ENCODE measurements at regions not wholly inside any gene's neighbourhood (a gene's known extent, or its start where the extent isn't known, plus 50 kb on each side); places are given as distances from the start of the nearest gene placed in this dataset.
"Not testable (repeated sequence)": the region's sequence is repeated elsewhere in the genome, so short reads cannot be mapped to it uniquely, and the experiment has no call there.

DNA sequence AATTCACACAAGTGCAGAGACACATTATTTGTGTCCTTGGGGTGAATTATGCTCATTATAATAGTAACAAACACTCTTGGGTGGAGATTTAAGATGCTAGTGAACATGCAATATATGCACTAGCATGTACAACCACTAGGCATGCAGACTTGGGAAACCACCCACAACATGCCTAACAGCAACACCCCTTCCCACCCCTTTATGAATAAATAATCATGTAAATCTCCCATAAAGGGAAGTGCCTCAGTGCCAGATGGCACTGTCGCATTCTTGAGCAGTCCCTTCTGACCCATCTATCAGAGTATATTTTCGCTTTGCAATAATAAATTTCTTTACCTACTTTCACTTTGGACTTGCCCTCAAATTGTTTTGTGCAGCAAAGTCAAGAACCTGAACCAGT lies 1362.2 kb downstream of the OLFM4 start:
- Histone ChIP-seq H3K4me1 (replicated peaks in 1 of 2) (no peaks in the 10 kb centered on the region), H3K4me3 (no peak overlapping the region), H3K27ac (no peak overlapping the region)
- WGBS, 10 experiments, result 21 to 93% (median 78%) methylated on average over 2 of the region's 2 CpGs; no CpG with 5 or more reads in 4 of the 10 experiments
- ATAC-seq (replicated peaks in 6 of 8), result peak in 1 of 8 experiments; percentile 83
- in situ Hi-C loops (cut with MboI; ENCODE audit: low pct_unique_long_range_greater_than_20kb in 2 of 9, low sequenced_read_pairs in 9 of 9, unreplicated experiment in 9 of 9), result no loop called here

DNA sequence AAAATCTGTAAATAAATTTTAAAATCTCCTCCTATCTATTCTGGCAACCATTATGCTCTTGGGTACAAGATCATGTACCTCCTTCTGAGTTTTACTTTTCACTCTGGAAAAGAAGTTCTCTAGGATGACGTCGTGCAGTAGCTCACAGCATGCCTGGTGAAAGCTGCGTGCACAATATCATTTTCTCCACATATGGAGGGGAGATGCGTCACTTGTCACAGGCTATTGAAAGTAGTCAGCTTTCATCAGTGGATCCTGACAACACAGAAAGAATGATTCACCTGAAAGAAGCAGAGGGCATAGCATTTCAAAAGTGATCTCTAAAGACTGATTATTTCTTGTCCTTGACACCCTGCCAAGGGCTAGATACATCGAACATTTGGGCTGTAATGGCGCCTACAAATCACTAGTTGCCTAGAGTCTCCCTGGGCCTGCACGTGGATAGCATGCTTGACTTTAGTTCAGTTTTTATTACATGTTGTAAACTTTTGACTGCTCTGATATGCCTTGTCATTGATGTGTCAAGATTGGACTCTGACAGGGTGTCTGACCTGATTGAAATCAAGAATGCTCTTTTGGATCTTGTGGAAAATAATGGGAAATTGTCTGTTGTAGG lies 1365.6 kb downstream of the OLFM4 start:
- in situ Hi-C loops (cut with MboI; ENCODE audit: low pct_unique_long_range_greater_than_20kb in 2 of 9, low sequenced_read_pairs in 9 of 9, unreplicated experiment in 9 of 9), result no loop called here
- H3K27ac ChIP-seq, result no peak overlapping the region
- ATAC-seq (replicated peaks in 6 of 8), result peak in 5 of 8 experiments; percentile 46 to 75 (median 62)
- H3K4me1 ChIP-seq (replicated peaks in 1 of 2), result no peaks in the 10 kb centered on the region
- 0 to 89% (median 52%) methylated on average over 1 to 7 of the region's 7 CpGs for WGBS, 10 experiments
- no peak overlapping the region for H3K4me3 ChIP-seq

DNA sequence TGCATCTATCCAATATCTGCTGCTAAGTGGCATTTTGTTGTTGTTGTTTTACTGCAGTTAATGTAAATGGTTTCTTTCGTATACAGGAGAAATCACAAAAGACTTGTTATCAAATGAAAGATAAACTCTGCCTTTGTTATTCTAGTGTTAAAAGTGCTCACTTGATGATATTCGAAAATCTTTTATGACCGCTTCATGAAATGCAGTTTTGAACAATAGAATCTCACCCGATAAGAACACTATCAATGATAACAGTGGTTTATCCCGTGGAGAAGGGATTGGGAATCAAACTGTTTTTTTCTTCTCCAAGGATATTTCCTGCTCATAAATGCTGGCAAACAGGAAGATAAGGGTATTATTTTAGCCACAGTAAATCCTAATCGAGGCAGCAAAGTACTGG lies 1366.3 kb downstream of the OLFM4 start:
- no peak for ATAC-seq (replicated peaks in 6 of 8)
- Histone ChIP-seq H3K27ac (no peak overlapping the region), H3K4me3 (no peak overlapping the region), H3K4me1 (replicated peaks in 1 of 2) (no peaks in the 10 kb centered on the region)
- in situ Hi-C loops (cut with MboI; ENCODE audit: low pct_unique_long_range_greater_than_20kb in 2 of 9, low sequenced_read_pairs in 9 of 9, unreplicated experiment in 9 of 9), result no loop called here
- WGBS, 10 experiments, result 26 to 100% (median 81%) methylated on average over 1 to 6 of the region's 6 CpGs

DNA sequence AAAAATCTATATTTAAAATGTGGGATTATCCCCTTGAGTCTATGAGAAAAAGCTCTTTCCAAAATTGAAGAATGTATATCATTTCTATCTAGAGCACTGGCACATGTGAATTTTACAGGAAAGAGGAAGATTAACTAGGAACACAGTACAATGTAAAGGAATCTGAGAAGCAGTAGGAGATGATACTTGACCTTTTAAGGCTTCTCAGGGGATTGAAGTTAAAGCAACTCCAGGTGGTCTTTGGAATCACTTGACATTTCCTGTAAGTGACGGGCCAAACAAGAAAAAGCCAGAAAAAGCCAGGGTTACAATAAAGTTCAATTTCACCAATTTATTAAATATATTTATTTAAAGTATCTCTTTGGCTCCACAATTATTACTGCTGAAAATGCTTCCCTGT lies 1373.9 kb downstream of the OLFM4 start:
- no peak overlapping the region for H3K27ac ChIP-seq
- WGBS, 10 experiments, result 0 to 100% (median 90%) methylated on average over 1 of the region's 1 CpG; no CpG with 5 or more reads in 2 of the 10 experiments
- in situ Hi-C loops (cut with MboI; ENCODE audit: low pct_unique_long_range_greater_than_20kb in 2 of 9, low sequenced_read_pairs in 9 of 9, unreplicated experiment in 9 of 9), result no loop called here
- no peak overlapping the region for H3K4me3 ChIP-seq
- no peak for ATAC-seq (replicated peaks in 6 of 8)
- no peaks in the 10 kb centered on the region for H3K4me1 ChIP-seq (replicated peaks in 1 of 2)

DNA sequence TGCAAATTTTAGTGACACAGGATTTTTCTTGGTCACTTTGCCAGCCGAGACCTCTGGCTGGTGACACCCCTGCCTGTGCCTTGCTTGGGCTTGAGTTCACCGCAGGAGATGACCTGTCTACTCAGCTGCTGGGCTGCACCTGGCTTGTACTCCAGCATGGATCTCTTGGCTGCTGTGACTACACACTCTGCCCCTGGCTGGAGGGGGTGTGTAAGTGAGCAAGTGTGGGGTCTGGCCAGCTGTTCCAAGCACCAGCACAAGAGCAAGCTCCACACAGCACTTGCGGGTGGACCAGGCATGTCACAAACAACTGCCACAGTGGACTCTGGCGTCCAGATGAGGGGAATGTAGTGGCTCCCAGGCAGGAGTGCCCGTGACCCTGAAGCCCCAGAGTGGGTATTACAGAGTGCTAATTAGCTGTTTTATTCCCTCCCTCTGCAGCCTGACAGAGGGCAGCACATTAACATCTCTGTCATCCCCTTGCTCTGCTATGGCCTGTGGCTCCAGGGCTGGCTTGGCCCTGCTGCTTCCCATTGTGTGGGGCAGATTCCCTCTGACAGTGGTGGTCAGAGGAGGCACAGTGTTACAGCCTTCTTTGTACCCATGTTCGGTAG lies 1387.2 kb downstream of the OLFM4 start:
- in situ Hi-C loops (cut with MboI; ENCODE audit: low pct_unique_long_range_greater_than_20kb in 2 of 9, low sequenced_read_pairs in 9 of 9, unreplicated experiment in 9 of 9), result no loop called here
- ATAC-seq (replicated peaks in 6 of 8), result no peak
- 20 to 90% (median 65%) methylated on average over 1 to 6 of the region's 6 CpGs; no CpG with 5 or more reads in 4 of the 10 experiments for WGBS, 10 experiments
- no peak overlapping the region for H3K4me3 ChIP-seq
- H3K27ac ChIP-seq, result no peak overlapping the region
- no peaks in the 10 kb centered on the region for H3K4me1 ChIP-seq (replicated peaks in 1 of 2)

DNA sequence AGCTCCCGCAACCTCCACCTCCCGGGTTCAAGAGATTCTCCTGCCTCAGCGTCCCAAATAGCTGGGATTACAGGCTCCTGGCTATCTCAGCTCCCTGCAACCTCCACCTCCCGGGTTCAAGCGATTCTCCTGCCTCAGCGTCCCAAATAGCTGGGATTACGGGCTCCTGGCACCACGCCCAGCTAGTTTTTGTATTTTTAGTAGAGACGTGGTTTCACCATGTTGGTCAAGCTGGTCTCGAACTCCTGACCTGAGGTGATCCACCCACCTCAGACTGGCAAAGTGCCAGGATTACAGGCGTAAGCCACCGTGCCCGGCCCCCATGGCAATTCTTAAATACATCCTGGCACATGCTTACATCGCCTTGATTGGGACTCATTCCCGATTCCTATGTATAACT lies 1394.3 kb downstream of the OLFM4 start:
- H3K4me3 ChIP-seq; H3K4me1 ChIP-seq (replicated peaks in 1 of 2); in situ Hi-C loops (cut with MboI; ENCODE audit: low pct_unique_long_range_greater_than_20kb in 2 of 9, low sequenced_read_pairs in 9 of 9, unreplicated experiment in 9 of 9); H3K27ac ChIP-seq; ATAC-seq (replicated peaks in 6 of 8): not testable (repeated sequence)
- 28 to 100% (median 93%) methylated on average over 1 to 12 of the region's 15 CpGs; no CpG with 5 or more reads in 1 of the 10 experiments for WGBS, 10 experiments

DNA sequence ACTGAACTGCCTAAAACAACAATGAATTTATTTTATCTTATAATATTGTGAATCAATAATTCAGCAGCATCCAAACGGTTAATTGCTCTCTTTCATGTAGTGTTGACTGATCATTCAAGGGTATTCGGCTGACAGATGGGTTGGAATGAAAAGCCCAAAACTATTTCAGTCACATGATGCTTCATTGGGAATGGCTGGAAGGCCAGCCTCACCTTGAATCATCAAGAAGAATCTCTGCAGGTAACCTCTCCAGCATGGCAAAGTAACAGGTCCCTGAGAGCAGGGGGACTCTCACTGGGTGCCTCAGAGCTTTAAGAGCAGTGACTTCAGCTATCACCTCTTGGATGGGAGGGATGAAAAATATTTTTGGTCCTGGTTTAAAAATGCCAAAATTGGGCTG lies 1395.7 kb downstream of the OLFM4 start:
- in situ Hi-C loops (cut with MboI; ENCODE audit: low pct_unique_long_range_greater_than_20kb in 2 of 9, low sequenced_read_pairs in 9 of 9, unreplicated experiment in 9 of 9), result no loop called here
- no peak for ATAC-seq (replicated peaks in 6 of 8)
- H3K27ac ChIP-seq, result no peak overlapping the region
- WGBS, 10 experiments, result 0 to 90% (median 20%) methylated on average over 1 to 2 of the region's 2 CpGs; no CpG with 5 or more reads in 3 of the 10 experiments
- H3K4me1 ChIP-seq (replicated peaks in 1 of 2), result no peaks in the 10 kb centered on the region
- H3K4me3 ChIP-seq, result no peak overlapping the region

DNA sequence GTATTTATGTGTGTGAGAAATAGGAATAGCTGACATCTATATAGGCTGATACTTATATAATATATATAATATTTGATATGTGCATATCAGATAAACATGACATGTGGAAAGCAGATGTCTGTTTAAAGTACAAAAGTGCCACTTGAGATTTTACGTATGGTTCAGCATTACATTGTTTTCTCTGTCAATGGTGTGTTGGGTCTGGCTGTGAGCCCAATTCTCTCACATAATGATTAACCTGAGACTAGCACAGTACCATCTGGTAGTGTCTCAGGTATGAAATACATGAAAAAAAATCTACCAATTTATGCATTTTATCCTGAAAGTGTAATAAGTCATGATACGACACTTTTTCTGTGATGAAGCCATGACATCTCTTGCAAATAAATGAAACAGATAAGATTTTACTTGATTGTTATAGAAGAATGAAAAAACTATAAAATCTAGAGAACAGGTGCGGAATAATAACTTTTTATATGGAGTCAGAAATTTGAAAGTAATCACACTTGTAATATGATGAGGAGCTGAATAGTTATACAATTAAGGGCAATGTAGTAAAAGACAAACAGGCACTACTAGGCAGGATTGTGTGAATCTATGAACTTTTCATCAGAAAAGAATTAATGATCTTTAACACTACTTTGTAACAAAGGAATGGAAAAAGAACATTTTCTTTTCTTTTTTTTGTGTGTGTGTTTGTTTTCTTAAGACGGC lies 1405.0 kb downstream of the OLFM4 start:
- Histone ChIP-seq H3K27ac (no peak overlapping the region), H3K4me1 (replicated peaks in 1 of 2) (no peaks in the 10 kb centered on the region), H3K4me3 (no peak overlapping the region)
- no peak for ATAC-seq (replicated peaks in 6 of 8)
- WGBS, 10 experiments, result 33 to 100% (median 79%) methylated on average over 1 to 4 of the region's 4 CpGs
- in situ Hi-C loops (cut with MboI; ENCODE audit: low pct_unique_long_range_greater_than_20kb in 2 of 9, low sequenced_read_pairs in 9 of 9, unreplicated experiment in 9 of 9), result no loop called here

DNA sequence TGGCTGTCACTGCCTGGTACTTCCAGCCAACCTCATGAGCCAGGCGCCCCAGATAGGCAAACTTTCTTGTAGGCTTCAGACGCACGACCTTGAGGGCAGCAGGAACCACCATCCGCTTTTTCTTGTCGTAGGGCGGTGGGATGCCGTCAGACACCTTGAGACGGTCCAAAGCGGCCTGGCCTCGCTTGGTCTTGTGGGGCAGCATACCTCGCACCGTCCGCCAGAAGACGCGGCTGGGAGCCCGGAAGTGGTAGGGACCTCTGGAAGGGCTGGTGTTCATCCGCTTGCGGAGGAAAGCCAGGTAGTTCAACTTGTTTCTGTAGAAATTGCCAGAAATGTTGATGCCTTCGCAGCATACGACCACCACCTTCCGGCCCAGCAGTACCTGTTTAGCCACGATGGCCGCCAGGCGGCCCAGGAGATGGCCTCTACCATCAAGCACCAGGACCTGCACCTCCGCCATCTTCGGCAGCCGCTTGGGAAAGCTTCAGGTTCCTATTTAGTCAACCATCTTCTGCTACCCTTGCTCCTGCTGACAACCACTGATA lies 1412.3 kb downstream of the OLFM4 start:
- ATAC-seq (replicated peaks in 6 of 8); H3K27ac ChIP-seq; H3K4me1 ChIP-seq (replicated peaks in 1 of 2); in situ Hi-C loops (cut with MboI; ENCODE audit: low pct_unique_long_range_greater_than_20kb in 2 of 9, low sequenced_read_pairs in 9 of 9, unreplicated experiment in 9 of 9); H3K4me3 ChIP-seq: not testable (repeated sequence)
- 48 to 97% (median 75%) methylated on average over 2 to 10 of the region's 27 CpGs; no CpG with 5 or more reads in 6 of the 10 experiments for whole genome bisulfite sequencing, 10 experiments

DNA sequence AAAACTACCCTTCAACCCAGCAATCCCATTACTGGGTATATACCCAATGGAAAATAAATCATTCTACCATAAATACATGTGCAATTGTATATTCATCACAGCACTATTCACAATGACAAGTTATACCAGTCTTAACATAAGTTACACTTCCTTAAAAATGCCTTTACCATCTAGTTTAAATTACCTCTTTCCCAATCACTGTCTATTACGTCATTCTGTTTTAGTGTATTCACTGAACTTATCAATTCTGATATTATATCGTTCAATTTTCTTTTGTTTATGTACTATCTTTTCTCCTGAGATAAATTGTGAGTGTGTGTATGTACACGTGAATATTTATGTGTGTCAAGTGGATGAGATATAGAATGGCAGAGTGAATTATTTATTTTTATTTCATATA lies 1416.8 kb downstream of the OLFM4 start:
- Histone ChIP-seq H3K4me1 (replicated peaks in 1 of 2) (no peaks in the 10 kb centered on the region), H3K27ac (no peak overlapping the region), H3K4me3 (no peak overlapping the region)
- in situ Hi-C loops (cut with MboI; ENCODE audit: low pct_unique_long_range_greater_than_20kb in 2 of 9, low sequenced_read_pairs in 9 of 9, unreplicated experiment in 9 of 9), result no loop called here
- no peak for ATAC-seq (replicated peaks in 6 of 8)
- WGBS, 10 experiments, result 2 to 100% (median 72%) methylated on average over 1 to 3 of the region's 3 CpGs; no CpG with 5 or more reads in 1 of the 10 experiments

DNA sequence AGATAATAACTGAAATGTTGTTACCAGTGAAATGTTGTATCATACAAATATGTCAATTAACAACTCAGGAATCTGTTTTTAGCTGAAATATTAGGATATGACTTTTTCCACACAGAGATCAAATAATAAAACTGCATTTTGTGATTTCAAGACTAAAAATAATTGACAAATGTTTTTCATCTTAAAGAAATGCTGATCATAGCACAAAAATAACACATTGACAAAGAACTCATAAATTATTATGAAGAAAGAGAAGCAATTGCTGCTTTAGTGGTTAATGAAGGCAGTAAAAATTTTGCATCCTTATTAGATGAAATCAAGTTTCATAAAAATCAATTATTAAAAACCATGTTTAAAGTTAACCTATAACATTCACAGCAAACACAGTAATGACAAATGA lies 1417.3 kb downstream of the OLFM4 start:
- no peak for ATAC-seq (replicated peaks in 6 of 8)
- in situ Hi-C loops (cut with MboI; ENCODE audit: low pct_unique_long_range_greater_than_20kb in 2 of 9, low sequenced_read_pairs in 9 of 9, unreplicated experiment in 9 of 9), result no loop called here
- Histone ChIP-seq H3K27ac (no peak overlapping the region), H3K4me3 (no peak overlapping the region), H3K4me1 (replicated peaks in 1 of 2) (no peaks in the 10 kb centered on the region)

DNA sequence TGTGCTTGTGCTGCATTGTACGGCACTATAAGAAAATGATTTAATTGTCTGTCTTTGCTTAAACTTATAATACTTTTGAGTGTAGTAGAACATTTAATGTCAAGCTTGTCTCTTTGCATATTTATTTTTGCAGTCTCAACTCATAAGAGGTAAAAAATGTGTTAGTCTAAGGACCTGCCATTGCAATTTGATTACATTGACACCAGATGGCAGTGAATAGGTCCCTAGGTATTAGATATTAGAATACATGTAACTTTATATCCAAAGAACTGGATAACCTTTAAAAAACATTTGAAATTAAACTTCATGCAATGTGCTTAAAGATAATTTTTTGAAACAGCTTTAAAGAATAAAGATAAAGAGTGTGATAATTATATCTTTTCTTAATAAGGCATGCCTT lies 1421.3 kb downstream of the OLFM4 start:
- no peak for ATAC-seq (replicated peaks in 6 of 8)
- Histone ChIP-seq H3K4me3 (no peak overlapping the region), H3K27ac (no peak overlapping the region), H3K4me1 (replicated peaks in 1 of 2) (no peaks in the 10 kb centered on the region)
- 33 to 100% (median 100%) methylated on average over 1 of the region's 1 CpG; no CpG with 5 or more reads in 3 of the 10 experiments for WGBS, 10 experiments
- in situ Hi-C loops (cut with MboI; ENCODE audit: low pct_unique_long_range_greater_than_20kb in 2 of 9, low sequenced_read_pairs in 9 of 9, unreplicated experiment in 9 of 9), result no loop called here

DNA sequence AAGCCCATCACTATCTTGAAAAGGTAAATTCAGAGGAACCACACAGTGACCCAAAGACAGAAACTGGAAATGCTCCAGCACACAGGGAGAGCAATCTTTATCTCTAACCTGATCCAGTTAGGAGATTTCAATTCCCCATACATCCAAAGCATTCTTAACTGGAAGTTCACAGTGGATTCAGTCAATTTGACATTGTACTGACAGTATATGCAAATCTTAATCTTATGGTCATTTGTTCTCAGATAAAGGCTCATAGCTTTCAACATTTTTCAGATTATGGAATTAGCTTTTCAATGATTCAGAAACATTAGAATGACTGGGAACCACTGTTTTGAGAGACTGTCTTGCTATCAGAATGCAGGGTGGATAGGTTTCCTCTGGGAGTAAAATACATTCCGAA lies 1455.6 kb downstream of the OLFM4 start:
- ATAC-seq (replicated peaks in 6 of 8), result no peak
- 0 to 100% (median 100%) methylated on average over 1 of the region's 1 CpG; no CpG with 5 or more reads in 2 of the 10 experiments for WGBS, 10 experiments
- H3K4me1 ChIP-seq (replicated peaks in 1 of 2), result no peaks in the 10 kb centered on the region
- in situ Hi-C loops (cut with MboI; ENCODE audit: low pct_unique_long_range_greater_than_20kb in 2 of 9, low sequenced_read_pairs in 9 of 9, unreplicated experiment in 9 of 9), result no loop called here
- no peak overlapping the region for H3K27ac ChIP-seq
- no peak overlapping the region for H3K4me3 ChIP-seq

Data from motor neuron (in vitro differentiated cells).